H1 (cell line): ENCODE measurements at regions not wholly inside any gene's neighbourhood (a gene's known extent, or its start where the extent isn't known, plus 50 kb on each side); places are given as distances from the start of the nearest gene placed in this dataset.

Experiments used
- CTCF ChIA-PET: fragments of 300-600 bp; sonication (Branson Sonifier 250); formaldehyde crosslinking; loops from one replicate; lab custom pipeline; 2021; ENCODE audit not compliant: partially characterized antibody; lab: Charles Lee
- POLR2A ChIA-PET: fragments of 300-600 bp; sonication (Branson Sonifier 250); formaldehyde crosslinking; loops from one replicate; lab custom pipeline; 2021; ENCODE audit warnings: inconsistent platforms; ENCODE audit not compliant: partially characterized antibody; lab: Charles Lee
- DNase-seq, 2 experiments: peaks; one replicate each; pipeline versions ENCODE4 v3.0.0 to v3.0.0-alpha.2; 2010 to 2022; ENCODE audit warnings: low spot score in 2 of 2, low read depth in 1 of 2, mixed read lengths in 1 of 2
- FAIRE-seq: peaks from 2 replicates; lab custom pipeline; 2011; peaks lifted over from hg19 to GRCh38; lab: Jason Lieb, UNC
- H2AFZ ChIP-seq: 2 replicates; pipeline ENCODE4 v1.8.1; 2012; ENCODE audit warnings: low read length, inconsistent platforms
- H2AK5ac ChIP-seq: 2 replicates; pipeline ENCODE4 v1.6.1; 2013; ENCODE audit warnings: low read depth, low read length
- H2BK120ac ChIP-seq: replicated peaks from 2 replicates; pipeline ENCODE3; 2013; ENCODE audit warnings: low read depth, low read length, inconsistent platforms
- H2BK12ac ChIP-seq: 2 replicates; pipeline ENCODE4 v1.6.1; 2013; ENCODE audit warnings: low read depth, low read length
- H2BK15ac ChIP-seq: 2 replicates; pipeline ENCODE4 v1.6.1; 2013; ENCODE audit warnings: low read length
- H2BK20ac ChIP-seq: 2 replicates; pipeline ENCODE4 v1.6.1; 2013; ENCODE audit warnings: low read length
- H2BK5ac ChIP-seq: 2 replicates; pipeline ENCODE4 v1.6.1; 2013; ENCODE audit warnings: low read depth, low read length
- H3K14ac ChIP-seq: 2 replicates; pipeline ENCODE4 v1.6.1; 2013; ENCODE audit warnings: inconsistent platforms; ENCODE audit not compliant: insufficient read length
- H3K18ac ChIP-seq: 2 replicates; pipeline ENCODE4 v1.6.1; 2013; ENCODE audit warnings: low read length; ENCODE audit errors: extremely low read depth
- H3K23ac ChIP-seq: 2 replicates; pipeline ENCODE4 v1.6.1; 2013; ENCODE audit warnings: inconsistent platforms; ENCODE audit not compliant: insufficient read length
- H3K23me2 ChIP-seq: 2 replicates; pipeline ENCODE4 v1.6.1; 2013; ENCODE audit warnings: low read depth, low read length
- H3K27ac ChIP-seq: 2 replicates; pipeline ENCODE4 v1.6.1; 2011; ENCODE audit warnings: low read depth, low read length, inconsistent platforms
- H3K27me3 ChIP-seq, 4 experiments: replicated peaks in 1 of 4; 1 replicate in 1 of 4; 2 replicates in 3 of 4; pipeline versions ENCODE4 v1.6.1 to v1.8.1; 2011 to 2013; ENCODE audit warnings: low read length in 3 of 4, mild to moderate bottlenecking in 3 of 4, inconsistent platforms in 2 of 4, mixed read lengths in 2 of 4, moderate library complexity in 1 of 4; ENCODE audit not compliant: control insufficient read depth in 3 of 4, insufficient read depth in 3 of 4; ENCODE audit errors: extremely low read depth in 1 of 4
- H3K36me3 ChIP-seq, 4 experiments: 2 replicates each; pipeline versions ENCODE4 v1.6.1 to v1.8.1; 2011 to 2013; ENCODE audit warnings: mild to moderate bottlenecking in 4 of 4, low read length in 3 of 4, moderate library complexity in 2 of 4, control low read depth in 1 of 4, inconsistent platforms in 1 of 4; ENCODE audit not compliant: insufficient read depth in 4 of 4, control insufficient read depth in 2 of 4
- H3K4ac ChIP-seq: replicated peaks from 2 replicates; pipeline ENCODE3; 2013; ENCODE audit warnings: low read length, low read depth, mixed read lengths, inconsistent platforms; ENCODE audit not compliant: insufficient read length
- H3K4me1 ChIP-seq, 4 experiments: replicated peaks in 1 of 4; 1 replicate in 1 of 4; 2 replicates in 3 of 4; pipeline versions ENCODE4 v1.6.1 to v1.8.1; 2011 to 2013; ENCODE audit warnings: low read length in 3 of 4, inconsistent platforms in 2 of 4, mixed read lengths in 1 of 4; ENCODE audit not compliant: insufficient read depth in 4 of 4, control insufficient read depth in 3 of 4
- H3K4me2 ChIP-seq, 2 experiments: 2 replicates each; pipeline versions ENCODE4 v1.6.1 to v1.8.1; 2011 to 2013; ENCODE audit warnings: low read depth in 2 of 2, low read length in 2 of 2, control low read depth in 1 of 2, inconsistent platforms in 1 of 2, mild to moderate bottlenecking in 1 of 2; ENCODE audit not compliant: insufficient read depth in 1 of 2
- H3K4me3 ChIP-seq, 4 experiments: fragments of 200-600, 300-600 bp in 1 of 4; sonication (generic), shearing (Covaris generic), sonication (Bioruptor Twin) in 1 of 4; 2 replicates each; pipeline versions ENCODE4 v1.5.1 to v1.8.1; 2011 to 2016; ENCODE audit warnings: low read length in 4 of 4, low read depth in 3 of 4, control low read depth in 2 of 4, inconsistent platforms in 2 of 4, mild to moderate bottlenecking in 2 of 4, mixed read lengths in 1 of 4, moderate library complexity in 1 of 4; ENCODE audit not compliant: insufficient read depth in 2 of 4; ENCODE audit errors: extremely low read depth in 1 of 4
- H3K56ac ChIP-seq: replicated peaks from 2 replicates; pipeline ENCODE3; 2013; ENCODE audit warnings: low read depth, mild to moderate bottlenecking, mixed read lengths, low read length, inconsistent platforms; ENCODE audit not compliant: insufficient read length
- H3K79me1 ChIP-seq: 2 replicates; pipeline ENCODE4 v1.6.1; 2013; ENCODE audit warnings: low read depth, low read length, control low read depth
- H3K79me2 ChIP-seq, 2 experiments: 2 replicates each; pipeline versions ENCODE4 v1.6.1 to v1.8.1; 2012 to 2013; ENCODE audit warnings: low read length in 2 of 2, mild to moderate bottlenecking in 2 of 2, inconsistent platforms in 1 of 2; ENCODE audit not compliant: insufficient read depth in 2 of 2, control insufficient read depth in 1 of 2
- H3K9ac ChIP-seq, 4 experiments: replicated peaks in 1 of 4; 1 replicate in 1 of 4; 2 replicates in 3 of 4; pipeline versions ENCODE4 v1.6.1 to v1.8.1; 2011 to 2013; ENCODE audit warnings: low read depth in 3 of 4, low read length in 3 of 4, control low read depth in 2 of 4, mild to moderate bottlenecking in 2 of 4, moderate library complexity in 2 of 4, inconsistent platforms in 1 of 4; ENCODE audit errors: extremely low read depth in 1 of 4
- H3K9me3 ChIP-seq, 2 experiments: 2 replicates each; pipeline versions ENCODE4 v1.6.1 to v1.8.1; 2012 to 2013; ENCODE audit warnings: mild to moderate bottlenecking in 2 of 2, moderate library complexity in 2 of 2, control low read depth in 1 of 2, inconsistent platforms in 1 of 2, low read depth in 1 of 2, low read length in 1 of 2, mixed read lengths in 1 of 2; ENCODE audit not compliant: insufficient read depth in 2 of 2
- H4K20me1 ChIP-seq, 2 experiments: replicated peaks in 1 of 2; 2 replicates each; pipeline versions ENCODE3 to v1.8.1; 2011 to 2013; ENCODE audit warnings: inconsistent platforms in 2 of 2, low read length in 2 of 2, mild to moderate bottlenecking in 1 of 2; ENCODE audit not compliant: insufficient read depth in 2 of 2, control insufficient read depth in 1 of 2
- H4K5ac ChIP-seq: 2 replicates; pipeline ENCODE4 v1.6.1; 2013; ENCODE audit warnings: low read length, low read depth, mixed read lengths, inconsistent platforms; ENCODE audit not compliant: insufficient read length
- H4K8ac ChIP-seq: 2 replicates; pipeline ENCODE4 v1.8.0; 2013; ENCODE audit warnings: mild to moderate bottlenecking, moderate library complexity, low read length, inconsistent platforms; ENCODE audit not compliant: insufficient read depth; ENCODE audit errors: extremely low read depth
- H4K91ac ChIP-seq: replicated peaks from 2 replicates; pipeline ENCODE3; 2013; ENCODE audit warnings: low read length, mixed read lengths, inconsistent platforms; ENCODE audit not compliant: insufficient read length
- CHD2 ChIP-seq: IDR thresholded peaks from 2 replicates; pipeline ENCODE4 v1.6.1; 2012; ENCODE audit warnings: low read length, improper control_type of control experiment
- EGR1 ChIP-seq: IDR thresholded peaks from 2 replicates; pipeline ENCODE4 v1.6.1; 2011; ENCODE audit warnings: low read depth, low read length, borderline replicate concordance
- GTF2F1 ChIP-seq: IDR thresholded peaks from 2 replicates; pipeline ENCODE4 v1.6.1; 2012; ENCODE audit warnings: low read depth, low read length, improper control_type of control experiment, borderline replicate concordance
- JUND ChIP-seq: IDR thresholded peaks from 2 replicates; pipeline ENCODE4 v1.6.1; 2011; ENCODE audit warnings: mild to moderate bottlenecking, improper control_type of control experiment, low read length
- MAFK ChIP-seq: IDR thresholded peaks from 2 replicates; pipeline ENCODE4 v1.6.1; 2012; ENCODE audit warnings: low read depth, mild to moderate bottlenecking, improper control_type of control experiment, low read length
- MAX ChIP-seq: IDR thresholded peaks from 2 replicates; pipeline ENCODE4 v1.6.1; 2012; ENCODE audit warnings: inconsistent platforms
- NRF1 ChIP-seq: IDR thresholded peaks from 2 replicates; pipeline ENCODE4 v1.6.1; 2011; ENCODE audit warnings: mild to moderate bottlenecking, low read depth, low read length, improper control_type of control experiment
- POLR2A ChIP-seq, 2 experiments: IDR thresholded peaks; 1 replicate in 1 of 2; 2 replicates in 1 of 2; pipeline ENCODE4 v1.6.1; 2011; ENCODE audit warnings: low read depth in 2 of 2, low read length in 2 of 2, mild to moderate bottlenecking in 2 of 2; ENCODE audit errors: control extremely low read depth in 1 of 2
- RFX5 ChIP-seq: IDR thresholded peaks from 2 replicates; pipeline ENCODE4 v1.6.1; 2011; ENCODE audit warnings: low read depth, low read length, improper control_type of control experiment, borderline replicate concordance
- TCF12 ChIP-seq: IDR thresholded peaks from 2 replicates; pipeline ENCODE4 v1.6.1; 2011; ENCODE audit warnings: low read depth, mild to moderate bottlenecking, low read length
- TEAD4 ChIP-seq: IDR thresholded peaks from 2 replicates; pipeline ENCODE4 v1.6.1; 2012; ENCODE audit warnings: low read depth, low read length, inconsistent platforms, mixed read lengths
- USF2 ChIP-seq: IDR thresholded peaks from 2 replicates; pipeline ENCODE4 v1.6.1; 2011; ENCODE audit warnings: low read length, improper control_type of control experiment
- WGBS, 2 experiments: shearing (Covaris generic) in 1 of 2; methylation state at CpG; one replicate each; pipeline versions ENCODE4 v1.1.6 to v1.1.7; 2013 to 2015; ENCODE audit warnings: low lambda C conversion rate in 2 of 2, mixed read lengths in 2 of 2, inconsistent platforms in 1 of 2, low coverage in 1 of 2, missing lambda C conversion rate in 1 of 2; ENCODE audit not compliant: insufficient replicate concordance in 2 of 2, insufficient coverage in 1 of 2, insufficient read length in 1 of 2; ENCODE audit errors: extremely low coverage in 1 of 2, missing lambda C conversion rate in 1 of 2; 5-methylcytosine and 5-hydroxymethylcytosine counted together

GRCh38 chr22:49699476-49699875 is 128.2 kb downstream of the BRD1 start:
- no peak overlapping the region for H3K4ac ChIP-seq
- H4K91ac ChIP-seq: no peak overlapping the region
- CTCF ChIA-PET: interaction anchor here (0.9 to 1.4 kb wide), 4 partner anchors 15 to 394 kb away, joined by 3 to 4 read pairs (median 3); no protein-coding TSS in a partner anchor
- no peak overlapping the region for H2AFZ ChIP-seq
- no peaks in the 10 kb centered on the region for H3K79me2 ChIP-seq
- no peak overlapping the region for H2BK15ac ChIP-seq
- no peak overlapping the region for H3K14ac ChIP-seq
- no peak overlapping the region for H2BK12ac ChIP-seq
- no peak for DNase-seq
- no peak overlapping the region for H3K9ac ChIP-seq
- H3K23me2 ChIP-seq: no peaks in the 10 kb centered on the region
- no peaks in the 10 kb centered on the region for H3K79me1 ChIP-seq
- WGBS, 2 experiments: 81% methylated on average over 10 of the region's 10 CpGs; no CpG with 5 or more reads in 1 of the 2 experiments
- H3K56ac ChIP-seq: no peak overlapping the region
- H3K4me3 ChIP-seq: no peak overlapping the region
- H2BK120ac ChIP-seq: no peak overlapping the region
- H3K4me1 ChIP-seq: no peaks in the 10 kb centered on the region
- no peak overlapping the region for H2AK5ac ChIP-seq
- no peak overlapping the region for H3K18ac ChIP-seq
- H3K23ac ChIP-seq: no peak overlapping the region
- no peaks in the 10 kb centered on the region for H3K36me3 ChIP-seq
- no peak overlapping the region for H4K5ac ChIP-seq
- H2BK5ac ChIP-seq: no peak overlapping the region
- no peak overlapping the region for H2BK20ac ChIP-seq
- H3K9me3 ChIP-seq: peaks cover 4 to 10% of the 10 kb centered on the region in 2 experiments
- H4K8ac ChIP-seq: no peak overlapping the region
- POLR2A ChIA-PET: no interaction called here
- no peaks in the 10 kb centered on the region for H3K27me3 ChIP-seq
- no peaks in the 10 kb centered on the region for H4K20me1 ChIP-seq
- H3K27ac ChIP-seq: no peak overlapping the region
- no peak overlapping the region for H3K4me2 ChIP-seq
- no peak for FAIRE-seq
- TF ChIP-seq JUND (no peak), TCF12 (no peak), TEAD4 (no peak), EGR1 (no peak), RFX5 (no peak), CHD2 (no peak), GTF2F1 (no peak), USF2 (no peak), POLR2A (IDR thresholded peaks at IDR 0.05; ENCODE audit: control extremely low read depth in 1 of 2, low read depth in 2 of 2, low read length in 2 of 2) (no peak), MAFK (no peak), MAX (no peak), NRF1 (no peak)
